NK-92 treated with Interleukin-12 subunit alpha and Interleukin-12 subunit beta, amount 100 ng/mL, for 24 hours (cell line): ENCODE measurements at regions not wholly inside any gene's neighbourhood (a gene's known extent, or its start where the extent isn't known, plus 50 kb on each side); places are given as distances from the start of the nearest gene placed in this dataset.
"Not testable (repeated sequence)": the region's sequence is repeated elsewhere in the genome, so short reads cannot be mapped to it uniquely, and the experiment has no call there.

Experiments used
- DNase-seq: peaks from one replicate; lab custom pipeline; 2025; lab: John Stamatoyannopoulos, UW

DNA sequence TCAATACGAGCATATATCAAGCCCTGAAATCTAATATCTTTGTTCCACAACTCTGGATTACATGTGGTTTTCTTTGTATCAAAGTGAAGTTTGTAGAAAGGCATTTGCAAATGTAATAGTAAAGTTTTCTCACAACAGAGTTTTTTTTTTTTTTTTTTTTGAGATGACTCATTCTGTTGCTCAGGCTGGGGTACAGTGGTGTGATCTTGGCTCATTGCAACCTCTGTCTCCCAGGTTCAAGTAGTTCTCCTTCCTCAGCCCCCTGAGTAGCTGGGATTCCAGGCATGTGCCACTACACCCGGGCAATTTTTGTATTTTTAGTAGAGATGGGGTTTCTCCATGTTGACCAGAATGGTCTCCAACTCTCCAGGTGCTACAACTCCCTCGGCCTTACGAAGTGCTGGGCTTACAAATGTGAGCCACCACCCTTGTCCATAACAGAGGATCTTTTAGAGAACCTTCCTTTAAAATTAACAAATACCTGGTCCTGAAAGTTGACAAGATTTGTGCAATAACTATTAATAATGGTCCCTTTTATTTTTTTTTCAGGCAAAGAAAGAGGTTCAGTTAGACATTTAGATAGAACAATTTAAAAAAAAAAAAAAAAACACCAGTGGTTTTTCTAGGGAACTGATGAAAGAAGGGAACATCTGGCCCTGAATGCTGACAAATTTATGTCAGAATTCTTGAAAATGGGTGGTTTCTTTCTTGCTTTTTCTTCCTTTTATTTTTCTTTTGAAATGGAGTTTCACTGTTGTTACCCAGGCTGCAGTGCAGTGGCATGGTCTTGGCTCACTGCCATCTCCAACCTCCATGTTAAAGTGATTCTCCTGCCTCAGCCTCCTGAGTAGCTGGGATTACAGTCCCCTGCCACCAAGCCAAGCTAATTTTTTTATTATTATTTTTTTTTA is 278.5 kb downstream of the RPS4Y2 start:
- no peak for DNase-seq

DNA sequence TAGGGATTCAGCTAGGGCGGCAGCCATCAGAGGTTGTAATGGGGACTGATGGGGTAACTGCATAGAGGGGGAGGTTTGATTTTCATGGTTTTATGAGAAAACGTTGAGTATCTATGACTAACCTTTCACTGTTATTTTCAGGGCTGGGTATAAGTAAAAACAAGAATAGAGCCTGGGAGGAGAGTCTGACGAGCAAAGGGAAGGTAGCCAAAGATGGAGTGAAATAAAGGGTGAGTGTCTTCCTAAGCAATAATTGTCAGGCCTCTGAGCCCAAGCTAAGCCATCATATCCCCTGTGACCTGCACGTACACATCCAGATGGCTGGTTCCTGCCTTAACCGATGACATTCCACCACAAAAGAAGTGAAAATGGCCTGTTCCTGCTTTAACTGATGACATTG is 281.5 kb downstream of the RPS4Y2 start:
- DNase-seq, result not testable (repeated sequence)

DNA sequence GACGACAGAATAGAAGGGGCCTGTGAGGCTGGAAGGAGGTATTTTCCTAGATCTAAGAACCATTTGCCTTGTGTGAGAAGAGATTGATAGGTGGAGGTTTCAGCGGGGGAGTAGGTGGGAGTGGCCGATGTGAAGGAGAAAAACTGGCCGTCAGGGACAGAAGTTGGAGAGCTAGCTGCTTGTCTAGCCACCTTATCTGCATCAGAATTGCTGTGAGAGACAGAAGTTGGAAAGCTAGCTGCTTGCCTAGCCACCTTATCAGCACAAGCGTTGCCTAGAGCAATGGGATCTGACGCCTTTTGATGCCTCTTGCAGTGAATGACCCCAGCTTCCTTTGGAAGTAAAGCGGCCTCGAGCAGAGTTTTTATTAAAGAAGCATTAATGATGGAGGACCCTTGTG is 283.9 kb downstream of the RPS4Y2 start:
- DNase-seq, result no peak

DNA sequence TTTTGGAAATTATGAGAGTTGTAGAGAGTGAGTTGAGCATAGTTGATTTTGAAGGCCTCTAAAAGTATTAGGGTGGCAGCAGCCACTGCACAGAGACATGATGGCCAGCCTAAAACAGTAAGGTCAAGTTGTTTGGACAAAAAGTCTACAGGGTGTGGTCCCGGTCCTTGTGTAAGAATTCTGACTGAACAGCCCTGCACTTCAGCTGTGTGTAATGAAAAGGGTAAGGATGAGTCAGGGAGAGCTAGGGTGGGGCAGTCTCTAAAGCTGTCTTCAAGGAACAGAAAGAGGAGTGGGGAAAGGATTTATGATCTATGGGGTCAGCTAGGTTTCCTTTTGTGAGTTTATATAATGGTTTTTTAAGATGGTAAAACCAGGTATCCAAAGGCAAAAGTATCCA is 284.8 kb downstream of the RPS4Y2 start:
- not testable (repeated sequence) for DNase-seq

DNA sequence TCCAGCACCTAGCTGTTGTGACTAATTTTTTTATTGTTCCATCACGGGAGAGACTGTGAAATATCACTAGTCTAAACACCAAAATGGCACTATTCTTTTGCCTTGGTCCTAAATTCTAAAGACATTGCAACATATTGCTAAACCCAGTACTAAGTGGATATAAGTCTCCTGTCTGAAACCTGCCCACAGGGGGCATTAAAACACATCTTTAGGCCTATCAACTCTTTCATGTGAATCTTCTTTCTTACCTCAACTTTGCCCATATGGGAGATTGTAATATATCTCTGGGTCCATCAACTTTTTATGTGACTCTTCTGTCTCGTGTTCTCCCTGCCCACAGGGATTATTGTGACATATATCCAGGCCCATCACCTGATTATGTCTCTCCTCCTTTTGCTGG is 317.2 kb downstream of the RPS4Y2 start:
- no peak for DNase-seq

DNA sequence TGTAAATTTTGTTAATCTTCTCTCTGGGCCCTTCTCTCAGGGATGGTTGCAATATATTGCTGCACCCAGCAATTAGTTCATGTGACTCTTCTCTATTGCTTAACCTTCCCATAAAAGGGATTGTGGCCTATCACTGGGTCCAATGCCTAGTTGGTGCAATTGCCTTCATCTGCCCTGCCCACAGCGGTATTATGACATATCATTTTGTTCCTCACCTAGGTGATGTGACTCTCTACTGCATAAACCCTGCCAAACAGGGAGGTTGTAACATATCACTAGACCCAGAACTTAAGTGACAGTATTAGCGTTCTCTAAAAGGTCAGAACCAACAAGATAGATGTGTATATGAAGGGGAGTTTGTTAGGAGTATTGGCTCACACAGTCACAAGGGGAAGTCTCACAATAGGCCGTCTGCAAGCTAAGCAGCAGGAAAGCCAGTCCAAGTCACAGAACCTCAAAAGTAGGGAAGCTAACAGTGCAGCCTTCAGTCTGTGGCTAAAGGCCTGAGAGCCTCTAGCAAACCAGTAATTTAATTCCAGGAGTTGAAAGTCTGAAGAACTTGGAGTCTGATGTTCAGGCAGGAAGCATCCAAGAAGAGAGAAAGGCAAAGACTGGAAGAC is 317.8 kb downstream of the RPS4Y2 start:
- no peak for DNase-seq

DNA sequence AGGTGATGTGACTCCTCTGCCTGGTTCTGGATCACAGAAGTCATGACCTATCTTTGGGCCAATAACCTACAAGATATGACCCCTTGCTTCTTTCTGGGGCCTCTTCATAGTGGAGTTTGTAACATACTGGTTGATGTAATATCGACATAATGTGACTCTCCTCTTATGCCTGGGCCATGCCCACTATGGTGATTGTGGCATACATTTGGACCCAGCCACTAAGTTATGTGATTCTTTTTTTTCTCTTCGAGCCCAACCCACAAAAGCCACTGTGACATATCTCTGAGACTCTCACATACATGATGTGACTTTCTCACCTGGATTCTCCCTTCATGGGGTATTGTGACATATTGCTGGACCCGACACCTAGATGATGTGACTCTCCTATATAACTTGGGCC is 319.8 kb downstream of the RPS4Y2 start:
- DNase-seq, result no peak

DNA sequence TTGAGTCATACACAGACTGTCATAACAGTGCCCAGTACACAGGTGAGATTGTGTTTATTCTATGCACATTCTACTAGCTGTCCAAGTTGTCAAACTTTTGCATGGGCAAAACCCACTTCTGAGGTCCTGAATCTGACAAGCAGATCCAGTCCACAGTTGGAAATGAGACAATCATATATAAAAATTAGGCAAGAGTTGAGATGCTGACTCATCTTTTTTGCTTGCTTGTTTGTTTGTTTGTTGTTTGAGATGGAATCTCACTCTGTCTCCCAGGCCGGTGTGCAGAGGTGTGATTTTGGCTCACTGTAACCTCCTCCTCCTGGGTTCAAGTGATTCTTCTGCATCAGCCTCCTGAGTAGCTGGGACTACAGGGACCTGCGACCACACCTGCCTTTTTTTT is 323.8 kb downstream of the RPS4Y2 start:
- no peak for DNase-seq

DNA sequence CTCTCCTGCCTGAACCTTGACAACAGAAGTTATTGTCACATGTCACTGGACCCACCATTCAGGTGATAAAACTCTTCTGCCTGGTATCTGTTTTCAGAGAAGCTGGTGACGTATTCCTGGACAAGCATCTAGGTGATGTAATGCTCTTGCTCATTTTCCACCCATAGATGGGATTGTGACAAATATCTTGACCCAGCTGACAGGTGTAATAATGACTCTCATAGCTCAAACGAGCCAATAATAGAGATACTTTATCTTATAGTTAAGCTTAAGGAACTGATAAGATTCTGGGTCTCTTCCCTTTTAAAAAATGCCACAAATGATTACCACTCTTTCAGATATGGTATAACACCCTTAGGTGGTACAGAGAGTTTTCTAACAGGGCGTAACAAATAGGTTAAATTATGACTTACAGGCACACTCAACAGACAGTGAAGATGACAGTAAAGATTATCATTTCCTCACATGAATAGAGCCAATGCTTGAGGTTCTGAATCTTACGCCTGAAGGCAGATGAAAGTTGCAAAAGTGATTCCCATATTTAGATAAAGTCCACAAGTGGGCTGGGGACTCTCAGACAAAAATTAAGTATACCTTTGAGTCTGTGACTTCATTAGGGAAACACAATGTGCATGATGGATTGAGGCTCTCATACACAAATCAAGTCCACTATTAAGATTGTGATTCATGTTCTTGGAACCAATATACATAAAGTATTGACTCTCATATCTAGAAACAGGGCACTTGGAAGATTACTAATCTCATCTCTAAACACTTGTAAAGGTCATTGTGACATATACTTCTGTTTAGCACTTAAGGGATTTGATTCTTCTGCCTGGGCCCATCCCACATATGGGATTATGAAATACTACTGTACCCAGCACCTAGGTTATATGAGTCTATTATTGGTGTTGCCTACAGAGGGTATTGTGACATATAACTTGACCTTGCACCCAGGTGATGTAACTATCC is 326.0 kb downstream of the RPS4Y2 start:
- no peak for DNase-seq

DNA sequence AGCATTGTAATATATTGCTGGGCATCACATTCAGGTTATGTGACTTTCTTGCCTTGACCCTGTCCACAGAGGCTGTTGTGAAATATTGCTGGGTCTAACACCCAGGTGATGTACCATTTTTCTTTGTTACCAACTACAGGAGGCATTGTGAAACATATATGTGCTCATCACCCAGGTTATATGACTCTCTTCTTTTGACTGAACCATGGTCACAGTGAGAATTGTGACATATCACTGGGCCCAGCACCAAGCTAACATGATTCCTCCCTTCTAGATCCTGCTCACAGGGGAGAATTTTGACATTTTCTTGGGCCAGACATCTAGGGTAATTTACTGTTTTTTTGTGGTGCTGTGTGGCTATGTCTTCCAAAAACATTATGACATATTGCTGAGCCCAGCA is 326.7 kb downstream of the RPS4Y2 start:
- no peak for DNase-seq

DNA sequence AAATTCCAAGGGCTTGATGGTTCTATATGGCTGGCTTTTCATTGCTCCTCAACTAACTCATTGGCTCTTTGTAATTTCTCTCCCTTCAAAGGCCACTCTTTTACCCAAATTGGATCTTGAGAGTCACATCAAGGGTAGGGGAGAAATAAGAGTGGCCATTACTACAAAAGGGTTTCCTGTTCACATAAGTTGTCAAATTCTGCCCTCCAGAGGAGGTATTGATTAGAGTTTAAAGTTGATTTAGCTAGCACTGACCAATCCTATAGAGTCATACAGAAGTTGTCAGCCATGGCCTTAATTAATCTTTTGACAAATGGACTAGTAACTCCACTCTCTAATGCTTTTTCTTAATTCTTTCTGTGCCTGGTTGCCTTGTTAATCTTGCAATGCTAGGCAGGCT is 336.0 kb downstream of the RPS4Y2 start:
- no peak for DNase-seq

DNA sequence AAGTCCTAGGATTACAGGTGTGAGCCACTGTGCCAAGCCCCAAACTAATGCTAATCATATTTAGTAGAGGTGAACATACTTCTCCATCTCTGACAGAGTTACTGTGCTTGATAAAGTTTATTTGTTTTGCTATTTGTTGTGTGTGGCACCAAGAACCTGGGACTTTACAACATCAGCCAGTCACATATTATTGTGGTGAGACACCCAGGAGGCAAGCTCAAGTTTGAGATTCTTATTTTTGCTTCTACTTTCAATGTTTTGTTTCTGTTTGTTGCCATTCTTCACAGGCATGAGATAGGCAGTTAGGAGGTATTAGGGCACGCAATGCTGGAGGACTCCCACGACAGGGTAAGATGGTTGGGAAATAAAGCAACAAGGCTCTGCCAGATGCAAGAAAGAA is 346.6 kb downstream of the RPS4Y2 start:
- DNase-seq, result no peak

DNA sequence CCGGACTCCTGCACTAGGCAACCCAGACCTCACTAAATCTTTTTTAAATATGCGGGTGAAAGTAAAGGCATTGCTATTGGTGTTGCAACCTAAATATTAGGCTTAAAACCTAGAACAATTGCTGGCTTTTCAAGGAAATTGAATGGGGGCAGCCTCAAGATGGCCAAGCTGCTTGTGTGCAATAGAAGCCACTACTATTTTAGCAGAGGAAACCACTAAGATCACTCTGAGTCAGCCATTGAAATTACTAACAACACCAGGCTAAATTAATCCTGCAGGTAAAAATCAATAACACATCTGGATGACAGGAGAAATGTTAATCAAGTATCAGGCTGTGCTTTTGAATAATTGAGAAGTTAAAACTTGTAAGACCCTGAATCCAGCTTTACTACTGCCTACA is 348.0 kb downstream of the RPS4Y2 start:
- DNase-seq, result no peak

DNA sequence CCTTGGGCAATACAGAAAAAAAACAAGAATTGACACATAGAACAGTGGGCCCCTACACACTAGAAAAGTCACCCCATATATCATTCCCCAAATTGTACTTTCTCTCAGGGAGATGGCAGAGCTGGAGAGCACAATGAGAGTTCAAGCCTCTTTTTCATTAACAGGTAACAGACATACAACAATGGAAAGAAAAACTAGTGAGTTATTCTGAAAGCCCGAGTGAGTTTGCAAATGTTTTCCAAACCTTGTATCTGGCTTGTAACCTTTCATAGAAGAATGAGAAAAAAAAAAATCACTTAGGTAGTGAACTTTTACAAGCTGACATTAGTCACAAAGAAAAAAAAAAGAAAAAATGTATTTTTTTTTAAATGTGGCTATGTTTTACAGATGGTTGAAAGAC is 349.6 kb downstream of the RPS4Y2 start:
- no peak for DNase-seq

DNA sequence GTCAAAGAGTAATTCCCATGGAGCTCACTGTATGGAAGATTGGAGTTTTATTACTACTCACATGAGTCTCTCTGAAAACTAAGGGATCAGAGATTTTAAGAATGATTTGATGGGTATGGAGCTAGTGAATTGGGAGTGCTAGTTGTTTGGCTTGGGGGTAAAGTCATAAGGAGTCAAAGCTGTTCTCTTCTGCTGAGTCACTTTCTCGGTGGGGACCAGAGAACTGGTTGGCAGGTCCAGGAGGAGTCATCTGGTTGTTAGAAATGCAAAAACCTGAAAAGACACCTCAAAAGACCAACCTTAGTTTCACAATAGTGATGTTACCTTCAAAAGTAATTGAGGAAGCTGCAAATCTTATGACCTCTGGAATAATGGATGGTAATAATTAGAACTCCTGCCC is 355.4 kb downstream of the RPS4Y2 start:
- DNase-seq, result no peak

DNA sequence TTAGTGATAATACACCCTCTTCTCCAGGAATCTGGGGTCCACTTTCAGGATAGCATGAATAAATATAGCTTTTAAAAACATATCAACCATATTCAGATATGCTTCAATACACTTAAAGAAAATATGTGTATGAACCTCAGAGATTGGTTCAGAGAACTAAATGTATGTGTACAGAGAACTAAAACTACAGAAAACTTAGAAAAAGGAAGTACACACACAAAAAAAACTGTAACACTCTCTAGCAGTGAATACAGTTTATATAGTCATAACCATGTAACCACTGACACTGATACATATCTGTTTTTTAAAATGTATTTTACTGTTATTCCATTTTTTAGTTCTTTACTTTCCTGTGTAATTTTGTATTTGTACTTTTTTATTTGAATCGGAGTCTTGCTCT is 365.2 kb downstream of the RPS4Y2 start:
- DNase-seq, result no peak

DNA sequence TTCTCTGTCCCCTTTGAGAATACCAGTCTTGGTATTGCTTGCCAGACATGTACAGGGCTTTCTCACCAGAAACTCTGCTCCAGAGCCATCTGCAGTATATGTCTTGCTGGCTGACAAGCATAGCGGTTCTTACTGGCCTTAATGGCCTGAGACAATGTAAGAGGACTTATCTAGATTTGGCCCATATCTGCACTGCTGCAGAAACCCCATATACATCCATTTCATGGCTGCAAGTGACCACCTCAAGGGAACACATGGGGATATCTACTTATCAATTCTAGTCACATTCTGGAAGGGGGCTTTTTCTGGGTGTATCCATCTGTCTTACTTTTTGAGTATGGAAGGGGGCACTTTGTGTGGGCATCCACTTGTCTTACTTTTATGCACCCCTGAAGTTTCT is 375.5 kb upstream of the RBMY1B start:
- DNase-seq, result no peak

DNA sequence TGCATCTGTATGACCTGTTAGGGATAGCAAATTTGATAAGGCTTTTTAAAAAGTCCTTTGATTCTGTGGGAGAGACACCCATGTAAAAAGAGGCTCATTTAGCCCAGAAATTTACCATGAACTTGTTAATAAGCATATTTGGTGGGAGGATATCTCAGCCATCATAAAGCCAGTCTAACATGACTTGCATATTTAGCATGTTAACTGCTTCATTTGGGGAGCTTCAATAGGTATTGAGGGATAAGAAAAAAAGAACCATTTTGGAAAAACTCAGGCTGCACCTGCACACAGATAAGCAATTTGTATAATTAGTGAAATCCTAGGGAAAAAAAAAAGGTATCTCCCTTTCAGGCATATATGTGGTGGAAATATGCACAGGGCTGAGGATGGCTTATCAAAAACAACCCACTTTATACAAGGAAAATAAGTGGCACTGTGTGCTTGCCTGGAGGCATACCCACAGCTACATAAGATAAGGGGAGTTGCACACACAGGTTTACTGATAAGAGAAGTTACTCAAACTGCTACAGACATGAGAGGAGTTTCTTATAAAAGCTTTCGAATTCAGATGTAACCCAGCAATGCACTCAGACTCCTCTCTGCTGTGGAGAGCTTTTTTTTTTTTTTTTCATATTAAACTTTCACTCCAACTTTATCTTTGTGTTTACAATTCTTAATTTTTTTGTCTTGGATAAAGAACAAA is 372.9 kb upstream of the RBMY1B start:
- DNase-seq, result no peak

DNA sequence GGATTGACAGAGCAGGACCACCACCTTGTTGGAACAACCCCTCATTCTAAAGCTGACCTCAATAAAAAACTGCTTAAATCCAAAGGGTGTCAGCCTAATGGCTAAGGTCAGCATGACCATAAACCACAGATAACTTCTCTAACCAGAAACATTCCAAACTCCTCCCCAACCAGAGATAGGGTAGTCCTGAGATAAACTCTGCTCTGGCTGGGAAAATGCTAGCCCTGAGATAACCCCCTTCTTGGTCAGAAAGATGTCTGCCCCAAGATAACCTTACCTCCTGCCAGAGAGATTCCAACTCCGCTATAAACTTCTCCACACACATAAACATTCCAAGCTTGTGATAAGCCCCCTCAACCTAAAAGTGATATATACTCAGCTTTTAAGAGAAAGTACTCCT is 364.8 kb upstream of the RBMY1B start:
- no peak for DNase-seq

DNA sequence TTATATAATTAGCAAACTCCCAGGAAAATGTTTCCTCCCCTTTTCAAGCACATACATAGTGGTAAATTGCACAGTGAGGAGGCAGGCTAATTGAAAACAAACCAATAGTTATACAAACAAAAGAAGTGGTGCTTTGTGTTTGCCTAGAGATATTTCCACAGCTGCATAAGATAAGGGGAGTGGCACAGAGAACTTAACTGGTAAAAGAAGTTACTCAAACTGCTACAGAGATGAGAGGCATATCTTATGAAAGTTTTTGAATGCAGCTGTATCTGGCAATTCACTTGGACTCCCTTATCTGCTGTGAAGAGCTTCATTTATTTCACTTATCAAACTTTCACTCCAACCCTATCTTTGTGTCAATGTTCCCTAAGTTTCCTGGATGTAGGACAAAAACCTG is 361.2 kb upstream of the RBMY1B start:
- DNase-seq, result no peak

DNA sequence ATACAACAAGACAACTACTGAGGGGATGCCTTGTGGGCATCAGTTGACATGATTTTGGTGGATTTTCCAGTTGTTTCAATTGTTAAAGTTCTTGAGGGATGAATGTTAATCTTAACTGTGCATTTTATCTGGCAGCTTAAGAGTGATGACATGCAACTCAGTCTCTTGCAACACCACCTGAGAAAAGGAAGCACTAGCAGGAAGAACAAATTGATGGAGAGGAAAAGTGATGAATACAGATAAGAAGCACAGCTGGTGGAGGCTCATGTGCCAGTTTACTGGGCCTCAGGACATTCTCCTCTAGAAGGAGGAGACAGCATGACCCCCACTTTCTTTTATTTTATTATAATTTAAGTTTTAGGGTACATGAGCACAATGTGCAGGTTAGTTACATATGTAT is 341.3 kb upstream of the RBMY1B start:
- no peak for DNase-seq
